SH-SY5Y (cell line): ENCODE measurements at regions not wholly inside any gene's neighbourhood (a gene's known extent, or its start where the extent isn't known, plus 50 kb on each side); places are given as distances from the start of the nearest gene placed in this dataset.

Experiments
- GATA2 ChIP-seq: IDR thresholded peaks from 2 replicates; pipeline ENCODE4 v1.6.1; 2011; ENCODE audit warnings: mild to moderate bottlenecking, low read depth, low read length
- GATA3 ChIP-seq: IDR thresholded peaks from 2 replicates; pipeline ENCODE4 v1.6.1; 2011; ENCODE audit warnings: low read depth, mild to moderate bottlenecking, low read length, moderate library complexity

DNA sequence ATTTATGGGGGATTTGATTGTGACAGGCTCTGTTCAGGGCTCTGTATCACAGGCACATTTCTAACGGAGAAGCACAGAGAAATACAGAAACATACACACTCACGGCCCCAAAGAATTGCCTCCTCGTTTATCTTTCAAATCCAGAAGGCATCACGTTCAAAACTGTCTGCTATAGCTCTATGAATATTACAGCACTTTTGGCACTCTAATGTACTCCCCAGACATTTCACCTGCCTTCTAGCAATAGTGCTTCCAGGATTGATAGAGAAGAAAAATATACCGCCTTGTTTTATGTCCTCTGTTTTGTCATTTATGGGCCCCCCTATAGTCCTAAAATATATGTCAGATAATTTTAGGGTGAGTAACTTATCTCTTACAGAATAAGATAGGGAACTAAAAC lies 947.5 kb downstream of the ANKRD7 start:
- TF ChIP-seq GATA2 (no peak), GATA3 (no peak)
